ENCODE measurements at regions not wholly inside any gene's neighbourhood (a gene's known extent, or its start where the extent isn't known, plus 50 kb on each side); places are given as distances from the start of the nearest gene placed in this dataset.

DNA sequence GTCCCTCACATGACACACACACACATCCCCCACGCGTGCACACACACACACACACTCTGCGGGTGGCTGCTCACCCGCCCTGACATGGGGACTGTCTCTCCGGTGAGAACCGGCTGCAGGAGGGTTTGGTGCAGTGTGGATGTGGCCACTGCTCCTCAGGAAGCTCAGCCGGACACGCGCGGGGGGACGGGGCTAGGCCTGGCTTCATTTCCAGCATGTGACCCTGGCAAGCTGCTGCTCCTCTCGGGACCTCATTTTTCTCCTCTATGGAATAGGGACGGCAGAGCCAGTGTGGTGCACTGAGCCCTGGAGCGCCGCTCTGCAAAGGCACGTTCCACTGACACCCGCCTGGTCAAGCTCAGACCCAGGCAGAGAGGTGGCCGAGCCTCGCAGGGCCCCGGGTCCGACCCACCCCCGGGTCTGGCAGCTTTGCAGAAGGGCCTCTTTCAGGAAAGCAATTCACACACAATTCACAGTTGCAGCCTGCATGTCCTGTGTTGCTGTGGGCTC lies 56.8 kb upstream of the SLCO4A1 start:
- TF ChIP-seq CBX3 (IDR thresholded peaks at IDR 0.05; ENCODE audit: low read depth) (no peak), EZH2 (IDR thresholded peaks at IDR 0.05) (no peak), RAD21 (IDR thresholded peaks at IDR 0.05; ENCODE audit: low read depth) (no peak), EZH2phosphoT487 (IDR thresholded peaks at IDR 0.05; ENCODE audit: borderline replicate concordance) (no peak), POLR2AphosphoS5 (IDR thresholded peaks at IDR 0.05; ENCODE audit: low read depth, low read length) (no peak), YY1 (IDR thresholded peaks at IDR 0.05; ENCODE audit: extremely low read depth, insufficient replicate concordance, low read depth, low read length) (no peak), POLR2A (IDR thresholded peaks at IDR 0.05; ENCODE audit: borderline replicate concordance, extremely low read depth, insufficient read depth, insufficient read length) (no peak), SIN3A (IDR thresholded peaks at IDR 0.05; ENCODE audit: low read depth) (no peak)
- TF ChIP-seq, protein P1, sequence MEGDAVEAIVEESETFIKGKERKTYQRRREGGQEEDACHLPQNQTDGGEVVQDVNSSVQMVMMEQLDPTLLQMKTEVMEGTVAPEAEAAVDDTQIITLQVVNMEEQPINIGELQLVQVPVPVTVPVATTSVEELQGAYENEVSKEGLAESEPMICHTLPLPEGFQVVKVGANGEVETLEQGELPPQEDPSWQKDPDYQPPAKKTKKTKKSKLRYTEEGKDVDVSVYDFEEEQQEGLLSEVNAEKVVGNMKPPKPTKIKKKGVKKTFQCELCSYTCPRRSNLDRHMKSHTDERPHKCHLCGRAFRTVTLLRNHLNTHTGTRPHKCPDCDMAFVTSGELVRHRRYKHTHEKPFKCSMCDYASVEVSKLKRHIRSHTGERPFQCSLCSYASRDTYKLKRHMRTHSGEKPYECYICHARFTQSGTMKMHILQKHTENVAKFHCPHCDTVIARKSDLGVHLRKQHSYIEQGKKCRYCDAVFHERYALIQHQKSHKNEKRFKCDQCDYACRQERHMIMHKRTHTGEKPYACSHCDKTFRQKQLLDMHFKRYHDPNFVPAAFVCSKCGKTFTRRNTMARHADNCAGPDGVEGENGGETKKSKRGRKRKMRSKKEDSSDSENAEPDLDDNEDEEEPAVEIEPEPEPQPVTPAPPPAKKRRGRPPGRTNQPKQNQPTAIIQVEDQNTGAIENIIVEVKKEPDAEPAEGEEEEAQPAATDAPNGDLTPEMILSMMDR (IDR thresholded peaks at IDR 0.05 in 2 of 3, conservative IDR thresholded peaks at IDR 0.05 in 1 of 3; ENCODE audit: borderline replicate concordance in 1 of 3, insufficient read depth in 1 of 3, low read depth in 2 of 3, low read length in 2 of 3), result no peak
- TF ChIP-seq, protein P2, sequence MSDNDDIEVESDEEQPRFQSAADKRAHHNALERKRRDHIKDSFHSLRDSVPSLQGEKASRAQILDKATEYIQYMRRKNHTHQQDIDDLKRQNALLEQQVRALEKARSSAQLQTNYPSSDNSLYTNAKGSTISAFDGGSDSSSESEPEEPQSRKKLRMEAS (IDR thresholded peaks at IDR 0.05), result no peak
- TF ChIP-seq, protein P3, sequence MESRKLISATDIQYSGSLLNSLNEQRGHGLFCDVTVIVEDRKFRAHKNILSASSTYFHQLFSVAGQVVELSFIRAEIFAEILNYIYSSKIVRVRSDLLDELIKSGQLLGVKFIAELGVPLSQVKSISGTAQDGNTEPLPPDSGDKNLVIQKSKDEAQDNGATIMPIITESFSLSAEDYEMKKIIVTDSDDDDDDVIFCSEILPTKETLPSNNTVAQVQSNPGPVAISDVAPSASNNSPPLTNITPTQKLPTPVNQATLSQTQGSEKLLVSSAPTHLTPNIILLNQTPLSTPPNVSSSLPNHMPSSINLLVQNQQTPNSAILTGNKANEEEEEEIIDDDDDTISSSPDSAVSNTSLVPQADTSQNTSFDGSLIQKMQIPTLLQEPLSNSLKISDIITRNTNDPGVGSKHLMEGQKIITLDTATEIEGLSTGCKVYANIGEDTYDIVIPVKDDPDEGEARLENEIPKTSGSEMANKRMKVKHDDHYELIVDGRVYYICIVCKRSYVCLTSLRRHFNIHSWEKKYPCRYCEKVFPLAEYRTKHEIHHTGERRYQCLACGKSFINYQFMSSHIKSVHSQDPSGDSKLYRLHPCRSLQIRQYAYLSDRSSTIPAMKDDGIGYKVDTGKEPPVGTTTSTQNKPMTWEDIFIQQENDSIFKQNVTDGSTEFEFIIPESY (IDR thresholded peaks at IDR 0.05; ENCODE audit: extremely low read depth, insufficient replicate concordance, low read length), result no peak
